ENCODE measurements at regions not wholly inside any gene's neighbourhood (a gene's known extent, or its start where the extent isn't known, plus 50 kb on each side); places are given as distances from the start of the nearest gene placed in this dataset.
"Not testable (repeated sequence)": the region's sequence is repeated elsewhere in the genome, so short reads cannot be mapped to it uniquely, and the experiment has no call there.

DNA sequence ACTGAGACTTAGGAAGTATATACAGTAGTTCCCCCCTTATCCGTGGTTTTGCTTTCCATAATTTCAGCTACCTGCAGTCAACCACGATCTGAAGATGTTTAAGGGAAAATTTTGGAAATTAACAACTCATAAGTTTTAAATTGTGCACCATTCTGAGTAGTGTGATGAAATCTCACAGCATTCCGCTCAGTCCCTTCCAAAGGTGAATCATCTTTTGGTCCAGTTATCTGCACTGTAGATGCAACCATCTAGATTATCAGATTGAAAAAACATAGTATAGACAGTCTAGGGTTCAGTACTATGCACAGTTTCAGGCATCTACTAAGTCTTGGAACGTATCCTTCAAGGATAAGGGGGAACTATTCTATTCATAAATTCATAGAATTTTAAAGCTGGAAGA, 109.0 kb downstream of the ANXA3 start:
- TF ChIP-seq, protein P1, sequence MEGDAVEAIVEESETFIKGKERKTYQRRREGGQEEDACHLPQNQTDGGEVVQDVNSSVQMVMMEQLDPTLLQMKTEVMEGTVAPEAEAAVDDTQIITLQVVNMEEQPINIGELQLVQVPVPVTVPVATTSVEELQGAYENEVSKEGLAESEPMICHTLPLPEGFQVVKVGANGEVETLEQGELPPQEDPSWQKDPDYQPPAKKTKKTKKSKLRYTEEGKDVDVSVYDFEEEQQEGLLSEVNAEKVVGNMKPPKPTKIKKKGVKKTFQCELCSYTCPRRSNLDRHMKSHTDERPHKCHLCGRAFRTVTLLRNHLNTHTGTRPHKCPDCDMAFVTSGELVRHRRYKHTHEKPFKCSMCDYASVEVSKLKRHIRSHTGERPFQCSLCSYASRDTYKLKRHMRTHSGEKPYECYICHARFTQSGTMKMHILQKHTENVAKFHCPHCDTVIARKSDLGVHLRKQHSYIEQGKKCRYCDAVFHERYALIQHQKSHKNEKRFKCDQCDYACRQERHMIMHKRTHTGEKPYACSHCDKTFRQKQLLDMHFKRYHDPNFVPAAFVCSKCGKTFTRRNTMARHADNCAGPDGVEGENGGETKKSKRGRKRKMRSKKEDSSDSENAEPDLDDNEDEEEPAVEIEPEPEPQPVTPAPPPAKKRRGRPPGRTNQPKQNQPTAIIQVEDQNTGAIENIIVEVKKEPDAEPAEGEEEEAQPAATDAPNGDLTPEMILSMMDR (IDR thresholded peaks at IDR 0.05; ENCODE audit: low read depth, low read length, missing control alignments): no peak
- no peak for DNase-seq (ENCODE audit: extremely low read depth, low read depth)
- no peak overlapping the region for H3K4me3 ChIP-seq (replicated peaks; ENCODE audit: low read depth, low read length)

- no peak for DNase-seq (ENCODE audit: extremely low read depth, low read depth)
- no peak overlapping the region for H3K4me3 ChIP-seq (replicated peaks; ENCODE audit: low read depth, low read length)
- TF ChIP-seq, protein P1 (IDR thresholded peaks at IDR 0.05; ENCODE audit: low read depth, low read length, missing control alignments): no peak
Observed at GRCh38 chr4:78661086-78661690, 109.6 kb downstream of the ANXA3 start.

DNA sequence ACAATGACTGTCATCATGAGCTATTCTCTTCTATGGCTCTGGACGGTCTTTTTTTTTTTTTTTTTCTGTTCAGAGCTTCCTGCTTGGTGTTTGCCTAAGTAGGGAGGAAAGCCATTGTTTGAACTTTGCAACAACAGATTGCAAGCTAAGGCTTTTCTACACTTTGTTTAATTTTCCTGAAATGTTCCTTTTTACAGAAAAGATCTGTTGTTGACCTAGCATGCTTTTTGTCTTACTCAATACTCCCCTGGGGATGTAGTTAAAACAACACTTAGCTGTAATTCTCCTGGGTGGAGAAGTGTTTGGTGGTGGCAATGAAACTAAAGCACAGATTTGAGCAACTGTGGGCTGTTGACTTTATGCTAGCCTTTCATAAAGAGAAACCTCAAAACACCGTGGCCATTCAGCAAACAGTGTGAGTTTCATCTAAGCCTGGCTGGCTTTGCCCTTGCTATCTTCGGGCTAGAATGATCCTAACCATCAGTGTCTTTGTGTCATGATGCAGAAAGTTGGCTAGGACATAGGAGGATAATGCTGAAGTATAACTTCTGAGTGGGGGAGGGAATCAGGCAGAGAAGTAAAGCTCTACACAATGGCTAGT, 110.5 kb downstream of the ANXA3 start:
- DNase-seq (ENCODE audit: extremely low read depth, low read depth): no peak
- no peak overlapping the region for H3K4me3 ChIP-seq (replicated peaks; ENCODE audit: low read depth, low read length)
- TF ChIP-seq, protein P1 (IDR thresholded peaks at IDR 0.05; ENCODE audit: low read depth, low read length, missing control alignments): no peak

- no peak overlapping the region for H3K4me3 ChIP-seq (replicated peaks; ENCODE audit: low read depth, low read length)
- TF ChIP-seq, protein P1 (IDR thresholded peaks at IDR 0.05; ENCODE audit: low read depth, low read length, missing control alignments): no peak
- DNase-seq (ENCODE audit: extremely low read depth, low read depth): no peak
Observed at GRCh38 chr4:78662658-78663057, 111.1 kb downstream of the ANXA3 start.

GRCh38 chr4:78664296-78664695, 111.9 kb upstream of the BMP2K start:
- H3K4me3 ChIP-seq (replicated peaks; ENCODE audit: low read depth, low read length); DNase-seq (ENCODE audit: extremely low read depth, low read depth): not testable (repeated sequence)

DNA sequence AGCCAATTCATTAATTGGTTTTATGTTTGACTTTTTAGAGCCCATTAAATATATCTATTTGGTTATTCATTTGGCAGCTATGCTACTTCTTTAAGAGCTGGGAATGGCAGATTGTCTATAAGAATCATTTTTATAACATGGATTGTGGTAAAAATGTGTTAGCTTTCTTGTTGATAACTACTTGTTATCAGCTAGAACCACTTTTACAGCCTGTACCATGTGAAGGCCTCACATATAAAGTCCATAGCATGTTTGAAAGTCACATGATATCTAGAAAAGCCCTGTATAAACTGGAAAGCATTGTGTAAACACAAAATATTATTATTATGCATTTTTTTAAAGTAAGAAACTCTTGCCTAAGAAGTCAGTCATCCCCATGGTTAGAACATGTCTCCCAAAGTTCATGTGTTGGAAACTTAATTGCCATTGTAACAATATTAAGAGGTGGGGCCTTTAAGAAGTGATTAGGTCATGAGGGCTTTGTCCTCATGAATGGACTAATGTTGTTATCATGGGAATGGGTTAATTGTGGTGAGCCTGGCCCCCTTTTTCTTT, 110.9 kb upstream of the BMP2K start:
- TF ChIP-seq, protein P1 (IDR thresholded peaks at IDR 0.05; ENCODE audit: low read depth, low read length, missing control alignments): no peak
- no peak overlapping the region for H3K4me3 ChIP-seq (replicated peaks; ENCODE audit: low read depth, low read length)
- DNase-seq (ENCODE audit: extremely low read depth, low read depth): no peak

- no peak overlapping the region for H3K4me3 ChIP-seq (replicated peaks; ENCODE audit: low read depth, low read length)
- TF ChIP-seq, protein P1 (IDR thresholded peaks at IDR 0.05; ENCODE audit: low read depth, low read length, missing control alignments): no peak
Observed at GRCh38 chr4:78666830-78667258, 109.3 kb upstream of the BMP2K start.

More at GRCh38 chr4:78666830-78667258, 109.3 kb upstream of the BMP2K start:
- no peak for DNase-seq (ENCODE audit: extremely low read depth, low read depth)
